Activated CD8-positive, alpha-beta T cell treated with anti-CD3 and anti-CD28 coated beads, Interleukin-2, amount 10 ng/mL, durations not matched to agents 7 days and 5 days (primary cell): ENCODE measurements at regions not wholly inside any gene's neighbourhood (a gene's known extent, or its start where the extent isn't known, plus 50 kb on each side); places are given as distances from the start of the nearest gene placed in this dataset.

Experiments used
- ATAC-seq: fragments of 150-1000 bp; cut with Tn5 transposase; one replicate; pipeline ENCODE4 v1.10.0; 2021; ENCODE audit warnings: moderate library complexity
- CTCF ChIA-PET: fragments of 350-600 bp; sonication (Branson Sonifier 250); formaldehyde crosslinking; loops from one replicate; lab custom pipeline; 2021; ENCODE audit warnings: antibody characterized with exemption; lab: Charles Lee
- POLR2A ChIA-PET: fragments of 350-600 bp; sonication (Branson Sonifier 250); formaldehyde crosslinking; loops from one replicate; lab custom pipeline; 2021; ENCODE audit warnings: antibody characterized with exemption; lab: Charles Lee
- DNase-seq: peaks from one replicate; pipeline ENCODE4 v3.0.0-alpha.2; 2020
- H3K27ac Mint-ChIP-seq: one replicate; pipeline ENCODE4 v1.8.0; 2021; ENCODE audit warnings: mild to moderate bottlenecking, mixed read lengths
- H3K27me3 Mint-ChIP-seq: one replicate; pipeline ENCODE4 v1.8.0; 2021; ENCODE audit warnings: low read depth, mixed read lengths
- H3K36me3 Mint-ChIP-seq: one replicate; pipeline ENCODE4 v1.8.0; 2021; ENCODE audit warnings: low read depth, mixed read lengths
- H3K4me1 Mint-ChIP-seq: one replicate; pipeline ENCODE4 v1.8.0; 2021; ENCODE audit warnings: low read depth, mixed read lengths
- H3K4me3 Mint-ChIP-seq: one replicate; pipeline ENCODE4 v1.8.0; 2021; ENCODE audit warnings: mild to moderate bottlenecking, mixed read lengths
- H3K9me3 Mint-ChIP-seq: one replicate; pipeline ENCODE4 v1.8.0; 2022; ENCODE audit warnings: mixed read lengths; ENCODE audit not compliant: insufficient read depth

GRCh38 chr7:46493196-46493595 is 572.1 kb upstream of the IGFBP3 start:
- ATAC-seq (no peak), DNase-seq (no peak)
- ChIA-PET CTCF (no interaction called here), POLR2A (no interaction called here)
- Mint-ChIP-seq H3K4me3 (no peak overlapping the region), H3K27me3 (no peaks in the 10 kb centered on the region), H3K27ac (no peak overlapping the region), H3K4me1 (no peaks in the 10 kb centered on the region), H3K9me3 (peaks cover 9% of the 10 kb centered on the region), H3K36me3 (no peaks in the 10 kb centered on the region)

GRCh38 chr7:46492466-46492865 is 571.4 kb upstream of the IGFBP3 start:
- Mint-ChIP-seq H3K4me3 (no peak overlapping the region), H3K4me1 (no peaks in the 10 kb centered on the region), H3K36me3 (no peaks in the 10 kb centered on the region), H3K27ac (no peak overlapping the region), H3K9me3 (peaks cover 9% of the 10 kb centered on the region), H3K27me3 (no peaks in the 10 kb centered on the region)
- DNase-seq: no peak
- ChIA-PET CTCF (no interaction called here), POLR2A (no interaction called here)
- no peak for ATAC-seq

- no peak overlapping the region for H3K27ac Mint-ChIP-seq
- peaks cover 12% of the 10 kb centered on the region for H3K9me3 Mint-ChIP-seq
- no peaks in the 10 kb centered on the region for H3K36me3 Mint-ChIP-seq
- no peaks in the 10 kb centered on the region for H3K4me1 Mint-ChIP-seq
- H3K27me3 Mint-ChIP-seq: no peaks in the 10 kb centered on the region
- no peak for ATAC-seq
- ChIA-PET CTCF (no interaction called here), POLR2A (no interaction called here)
- no peak for DNase-seq
- no peak overlapping the region for H3K4me3 Mint-ChIP-seq
Measured at GRCh38 chr7:46490406-46490805, 569.3 kb upstream of the IGFBP3 start.

- H3K4me1 Mint-ChIP-seq: no peaks in the 10 kb centered on the region
Measured at GRCh38 chr7:46489106-46489505, 568.0 kb upstream of the IGFBP3 start.

GRCh38 chr7:46488607-46489006 is 567.5 kb upstream of the IGFBP3 start:
- DNase-seq: no peak
- Mint-ChIP-seq H3K27me3 (no peaks in the 10 kb centered on the region), H3K9me3 (peaks cover 12% of the 10 kb centered on the region), H3K27ac (no peak overlapping the region), H3K36me3 (no peaks in the 10 kb centered on the region), H3K4me1 (no peaks in the 10 kb centered on the region), H3K4me3 (no peak overlapping the region)
- ChIA-PET POLR2A (no interaction called here), CTCF (no interaction called here)
- no peak for ATAC-seq

More at GRCh38 chr7:46489106-46489505, 568.0 kb upstream of the IGFBP3 start:
- DNase-seq (no peak), ATAC-seq (no peak)
- ChIA-PET POLR2A (no interaction called here), CTCF (no interaction called here)
- H3K4me3 Mint-ChIP-seq: no peak overlapping the region
- no peaks in the 10 kb centered on the region for H3K27me3 Mint-ChIP-seq
- no peak overlapping the region for H3K27ac Mint-ChIP-seq
- peaks cover 12% of the 10 kb centered on the region for H3K9me3 Mint-ChIP-seq
- no peaks in the 10 kb centered on the region for H3K36me3 Mint-ChIP-seq

GRCh38 chr7:46486256-46487206 is 565.5 kb upstream of the IGFBP3 start:
- Mint-ChIP-seq H3K4me3 (no peak overlapping the region), H3K4me1 (no peaks in the 10 kb centered on the region), H3K36me3 (no peaks in the 10 kb centered on the region), H3K27me3 (no peaks in the 10 kb centered on the region), H3K9me3 (peaks cover 12% of the 10 kb centered on the region), H3K27ac (no peak overlapping the region)
- ATAC-seq (no peak), DNase-seq (no peak)
- POLR2A ChIA-PET: no interaction called here
- CTCF ChIA-PET: no interaction called here

GRCh38 chr7:46485481-46486065 is 564.5 kb upstream of the IGFBP3 start:
- Mint-ChIP-seq H3K36me3 (no peaks in the 10 kb centered on the region), H3K9me3 (peaks cover 7% of the 10 kb centered on the region), H3K4me3 (no peak overlapping the region), H3K27me3 (no peaks in the 10 kb centered on the region), H3K4me1 (no peaks in the 10 kb centered on the region), H3K27ac (no peak overlapping the region)
- DNase-seq (no peak), ATAC-seq (no peak)
- POLR2A ChIA-PET: no interaction called here
- CTCF ChIA-PET: no interaction called here

GRCh38 chr7:46484906-46485305 is 563.8 kb upstream of the IGFBP3 start:
- DNase-seq (no peak), ATAC-seq (no peak)
- CTCF ChIA-PET: no interaction called here
- no peaks in the 10 kb centered on the region for H3K36me3 Mint-ChIP-seq
- H3K4me1 Mint-ChIP-seq: no peaks in the 10 kb centered on the region
- POLR2A ChIA-PET: no interaction called here
- H3K27me3 Mint-ChIP-seq: no peaks in the 10 kb centered on the region
- H3K4me3 Mint-ChIP-seq: no peak overlapping the region
- H3K9me3 Mint-ChIP-seq: peaks cover 7% of the 10 kb centered on the region
- no peak overlapping the region for H3K27ac Mint-ChIP-seq

GRCh38 chr7:46480619-46481018 is 559.5 kb upstream of the IGFBP3 start:
- H3K27me3 Mint-ChIP-seq: no peaks in the 10 kb centered on the region
- H3K4me3 Mint-ChIP-seq: no peak overlapping the region
- H3K36me3 Mint-ChIP-seq: no peaks in the 10 kb centered on the region
- ATAC-seq (no peak), DNase-seq (no peak)
- H3K9me3 Mint-ChIP-seq: peaks cover 4% of the 10 kb centered on the region
- CTCF ChIA-PET: no interaction called here
- POLR2A ChIA-PET: no interaction called here
- H3K27ac Mint-ChIP-seq: no peak overlapping the region
- no peaks in the 10 kb centered on the region for H3K4me1 Mint-ChIP-seq

GRCh38 chr7:46479680-46480079 is 558.6 kb upstream of the IGFBP3 start:
- POLR2A ChIA-PET: no interaction called here
- peaks cover 4% of the 10 kb centered on the region for H3K9me3 Mint-ChIP-seq
- H3K27ac Mint-ChIP-seq: no peak overlapping the region
- DNase-seq: no peak
- H3K27me3 Mint-ChIP-seq: no peaks in the 10 kb centered on the region
- H3K4me1 Mint-ChIP-seq: no peaks in the 10 kb centered on the region
- H3K4me3 Mint-ChIP-seq: no peak overlapping the region
- H3K36me3 Mint-ChIP-seq: no peaks in the 10 kb centered on the region
- CTCF ChIA-PET: no interaction called here
- no peak for ATAC-seq

- no peak overlapping the region for H3K4me3 Mint-ChIP-seq
- H3K27me3 Mint-ChIP-seq: no peaks in the 10 kb centered on the region
- ATAC-seq: no peak
- no peak for DNase-seq
- H3K9me3 Mint-ChIP-seq: peaks cover 9% of the 10 kb centered on the region
- ChIA-PET CTCF (no interaction called here), POLR2A (no interaction called here)
- H3K4me1 Mint-ChIP-seq: no peaks in the 10 kb centered on the region
- H3K27ac Mint-ChIP-seq: no peak overlapping the region
- H3K36me3 Mint-ChIP-seq: no peaks in the 10 kb centered on the region
Measured at GRCh38 chr7:46478046-46478445, 557.0 kb upstream of the IGFBP3 start.

GRCh38 chr7:46468753-46469356 is 547.8 kb upstream of the IGFBP3 start:
- Mint-ChIP-seq H3K27ac (no peak overlapping the region), H3K9me3 (peaks cover 38% of the 10 kb centered on the region), H3K27me3 (no peaks in the 10 kb centered on the region), H3K4me1 (no peaks in the 10 kb centered on the region), H3K4me3 (no peak overlapping the region), H3K36me3 (no peaks in the 10 kb centered on the region)
- ATAC-seq (no peak), DNase-seq (no peak)
- ChIA-PET CTCF (no interaction called here), POLR2A (no interaction called here)
